ENCODE measurements at regions not wholly inside any gene's neighbourhood (a gene's known extent, or its start where the extent isn't known, plus 50 kb on each side); places are given as distances from the start of the nearest gene placed in this dataset.

- ATAC-seq, result no peak
- CTCF ChIA-PET, result no interaction called here
- Mint-ChIP-seq H3K9me3 (ENCODE audit: low read depth) (peaks cover 6% of the 10 kb centered on the region), H3K4me1 (no peaks in the 10 kb centered on the region), H3K36me3 (no peaks in the 10 kb centered on the region), H3K27ac (no peak overlapping the region), H3K27me3 (no peaks in the 10 kb centered on the region), H3K4me3 (no peak overlapping the region)
- DNase-seq, result no peak
Measured at GRCh38 chr3:182105875-182106274, 394.1 kb downstream of the SOX2 start.

- ATAC-seq (no peak), DNase-seq (no peak)
- Mint-ChIP-seq H3K4me1 (no peaks in the 10 kb centered on the region), H3K27ac (no peak overlapping the region), H3K27me3 (no peaks in the 10 kb centered on the region), H3K36me3 (no peaks in the 10 kb centered on the region), H3K4me3 (no peak overlapping the region), H3K9me3 (ENCODE audit: low read depth) (peaks cover 4% of the 10 kb centered on the region)
- CTCF ChIA-PET, result no interaction called here
Measured at GRCh38 chr3:182108371-182108770, 396.6 kb downstream of the SOX2 start.

- ATAC-seq (no peak), DNase-seq (no peak)
- Mint-ChIP-seq H3K27ac (no peak overlapping the region), H3K36me3 (no peaks in the 10 kb centered on the region), H3K27me3 (no peaks in the 10 kb centered on the region), H3K4me3 (no peak overlapping the region), H3K9me3 (ENCODE audit: low read depth) (peaks cover 4% of the 10 kb centered on the region), H3K4me1 (no peaks in the 10 kb centered on the region)
- CTCF ChIA-PET, result no interaction called here
Measured at GRCh38 chr3:182111967-182112366, 400.2 kb downstream of the SOX2 start.

DNA sequence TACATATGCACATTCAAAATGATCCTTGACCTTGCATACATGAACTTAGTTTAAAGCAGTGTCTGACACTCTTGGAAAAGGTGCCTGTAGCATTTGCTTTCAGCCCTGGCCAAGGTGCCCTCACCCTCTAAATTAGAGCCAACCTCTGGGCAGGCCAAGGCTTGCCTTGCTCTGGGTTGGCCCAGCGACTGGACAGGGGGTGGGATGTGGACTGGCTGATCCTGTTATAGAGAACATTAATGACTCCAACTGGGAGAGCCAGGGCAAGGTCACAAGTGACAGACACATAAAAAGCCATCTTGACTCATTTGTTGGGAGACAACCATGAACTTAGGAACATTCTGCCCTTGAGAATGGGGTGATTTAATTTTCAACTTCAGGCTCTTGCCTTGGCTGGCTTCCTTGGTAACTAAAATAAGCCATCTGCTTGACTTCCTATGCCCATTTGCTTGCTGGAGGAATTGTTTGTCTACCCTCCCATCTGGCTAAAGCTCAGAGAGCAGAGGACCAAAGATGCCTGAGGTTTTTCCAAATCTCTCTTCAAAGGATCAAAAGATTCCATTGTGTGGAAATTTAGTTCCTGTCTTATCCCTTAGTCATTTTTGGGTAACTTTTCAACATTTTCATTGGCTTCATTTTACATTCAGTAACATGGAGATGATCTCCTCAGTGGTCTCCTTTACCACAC is 403.7 kb downstream of the SOX2 start:
- no peak for DNase-seq
- H3K27ac Mint-ChIP-seq, result no peak overlapping the region
- CTCF ChIA-PET, result no interaction called here

DNA sequence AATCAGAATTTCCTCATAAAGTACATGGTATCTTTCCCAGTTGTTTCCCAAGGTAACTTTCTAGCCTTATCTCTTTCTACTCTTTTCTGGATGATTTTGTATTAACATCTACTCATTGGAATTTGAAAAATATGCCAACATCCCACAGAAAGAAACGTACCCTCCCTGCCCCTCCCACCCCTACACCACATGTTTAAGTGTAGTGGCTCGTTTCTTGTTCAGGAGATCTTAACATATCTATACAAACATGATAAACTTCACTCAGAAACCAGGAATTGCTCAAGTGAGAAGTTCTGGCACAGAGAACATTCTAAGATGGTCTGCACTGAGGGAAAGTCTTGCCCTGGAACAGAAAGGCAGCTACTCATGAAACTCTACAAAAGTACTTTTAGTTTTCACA is 404.7 kb downstream of the SOX2 start:
- no peaks in the 10 kb centered on the region for H3K27me3 Mint-ChIP-seq
- DNase-seq, result no peak
- ATAC-seq, result no peak
- H3K4me3 Mint-ChIP-seq, result no peak overlapping the region
- H3K27ac Mint-ChIP-seq, result no peak overlapping the region
- CTCF ChIA-PET, result no interaction called here
- no peaks in the 10 kb centered on the region for H3K4me1 Mint-ChIP-seq
- no peaks in the 10 kb centered on the region for H3K9me3 Mint-ChIP-seq (ENCODE audit: low read depth)
- no peaks in the 10 kb centered on the region for H3K36me3 Mint-ChIP-seq

More for the DNA sequence above, 403.7 kb downstream of the SOX2 start:
- H3K4me3 Mint-ChIP-seq, result no peak overlapping the region
- no peaks in the 10 kb centered on the region for H3K36me3 Mint-ChIP-seq
- H3K4me1 Mint-ChIP-seq, result no peaks in the 10 kb centered on the region
- no peaks in the 10 kb centered on the region for H3K27me3 Mint-ChIP-seq
- no peaks in the 10 kb centered on the region for H3K9me3 Mint-ChIP-seq (ENCODE audit: low read depth)
- no peak for ATAC-seq

- no peak overlapping the region for H3K27ac Mint-ChIP-seq
- H3K9me3 Mint-ChIP-seq (ENCODE audit: low read depth), result no peaks in the 10 kb centered on the region
- CTCF ChIA-PET, result no interaction called here
- no peaks in the 10 kb centered on the region for H3K27me3 Mint-ChIP-seq
- no peak overlapping the region for H3K4me3 Mint-ChIP-seq
- H3K36me3 Mint-ChIP-seq, result no peaks in the 10 kb centered on the region
- H3K4me1 Mint-ChIP-seq, result no peaks in the 10 kb centered on the region
- DNase-seq (no peak), ATAC-seq (no peak)
Measured at GRCh38 chr3:182117131-182117530, 405.4 kb downstream of the SOX2 start.

DNA sequence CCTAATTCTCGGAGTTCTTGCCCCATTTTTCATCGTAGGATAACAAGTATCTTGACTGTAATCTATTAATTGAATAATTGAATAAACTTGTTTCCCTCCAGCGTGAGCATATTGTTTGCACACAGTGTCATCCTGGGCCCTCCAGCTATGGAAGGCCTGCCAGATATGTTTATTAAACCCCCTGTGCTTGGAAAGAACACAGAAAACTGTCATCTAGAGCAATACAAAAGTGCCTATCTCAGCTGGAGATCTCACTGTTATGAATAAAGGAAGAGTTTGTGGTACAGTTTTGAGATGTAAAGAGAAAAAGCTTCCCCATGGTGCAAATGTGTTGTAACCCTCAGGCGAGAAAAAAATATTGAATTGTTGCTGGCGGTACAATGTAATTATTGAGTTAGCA is 405.9 kb downstream of the SOX2 start:
- ATAC-seq (no peak), DNase-seq (no peak)
- H3K4me1 Mint-ChIP-seq, result no peaks in the 10 kb centered on the region
- H3K27ac Mint-ChIP-seq, result no peak overlapping the region
- H3K9me3 Mint-ChIP-seq (ENCODE audit: low read depth), result no peaks in the 10 kb centered on the region
- no peaks in the 10 kb centered on the region for H3K27me3 Mint-ChIP-seq
- no peak overlapping the region for H3K4me3 Mint-ChIP-seq
- H3K36me3 Mint-ChIP-seq, result no peaks in the 10 kb centered on the region
- CTCF ChIA-PET, result no interaction called here

DNA sequence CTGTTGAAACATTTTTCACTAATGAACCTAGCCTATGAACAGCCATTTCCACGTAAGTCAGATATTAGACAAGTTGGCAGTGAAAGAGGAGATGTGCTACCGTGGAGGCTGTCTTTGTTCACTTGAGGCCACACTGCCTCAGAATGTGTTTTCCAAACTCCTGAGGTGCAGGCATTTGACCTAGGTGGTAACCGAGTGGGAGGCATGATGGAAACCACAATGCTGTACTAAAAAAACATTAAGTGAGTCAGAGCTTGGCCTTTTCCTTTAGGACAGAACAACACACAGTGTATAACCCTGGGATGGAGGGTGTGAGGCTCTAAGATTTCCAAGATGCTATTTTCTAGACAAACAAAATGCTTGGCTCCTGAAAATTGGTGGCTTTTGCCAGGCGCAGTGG is 406.3 kb downstream of the SOX2 start:
- no peak for DNase-seq
- no peak overlapping the region for H3K27ac Mint-ChIP-seq
- CTCF ChIA-PET, result no interaction called here
- no peaks in the 10 kb centered on the region for H3K27me3 Mint-ChIP-seq
- H3K4me3 Mint-ChIP-seq, result no peak overlapping the region
- H3K4me1 Mint-ChIP-seq, result no peaks in the 10 kb centered on the region
- no peaks in the 10 kb centered on the region for H3K9me3 Mint-ChIP-seq (ENCODE audit: low read depth)
- H3K36me3 Mint-ChIP-seq, result no peaks in the 10 kb centered on the region
- no peak for ATAC-seq

- no peak for DNase-seq
- CTCF ChIA-PET, result no interaction called here
- Mint-ChIP-seq H3K4me1 (no peaks in the 10 kb centered on the region), H3K4me3 (no peak overlapping the region), H3K9me3 (ENCODE audit: low read depth) (no peaks in the 10 kb centered on the region), H3K36me3 (no peaks in the 10 kb centered on the region), H3K27ac (no peak overlapping the region), H3K27me3 (no peaks in the 10 kb centered on the region)
- ATAC-seq, result no peak
Measured at GRCh38 chr3:182121401-182121800, 409.7 kb downstream of the SOX2 start.

GRCh38 chr3:182122779-182123178 is 411.1 kb downstream of the SOX2 start:
- Mint-ChIP-seq H3K36me3 (no peaks in the 10 kb centered on the region), H3K9me3 (ENCODE audit: low read depth) (no peaks in the 10 kb centered on the region), H3K27ac (no peak overlapping the region), H3K4me1 (no peaks in the 10 kb centered on the region), H3K4me3 (no peak overlapping the region), H3K27me3 (no peaks in the 10 kb centered on the region)
- DNase-seq (no peak), ATAC-seq (no peak)
- CTCF ChIA-PET, result no interaction called here

GRCh38 chr3:182124187-182124586 is 412.5 kb downstream of the SOX2 start:
- DNase-seq (no peak), ATAC-seq (no peak)
- H3K36me3 Mint-ChIP-seq, result no peaks in the 10 kb centered on the region
- H3K27ac Mint-ChIP-seq, result no peak overlapping the region
- CTCF ChIA-PET, result no interaction called here
- no peaks in the 10 kb centered on the region for H3K9me3 Mint-ChIP-seq (ENCODE audit: low read depth)
- H3K27me3 Mint-ChIP-seq, result no peaks in the 10 kb centered on the region
- no peaks in the 10 kb centered on the region for H3K4me1 Mint-ChIP-seq
- H3K4me3 Mint-ChIP-seq, result no peak overlapping the region

GRCh38 chr3:182124716-182125115 is 413.0 kb downstream of the SOX2 start:
- CTCF ChIA-PET, result no interaction called here
- H3K36me3 Mint-ChIP-seq, result no peaks in the 10 kb centered on the region
- no peaks in the 10 kb centered on the region for H3K4me1 Mint-ChIP-seq
- ATAC-seq (no peak), DNase-seq (no peak)
- no peak overlapping the region for H3K27ac Mint-ChIP-seq
- no peaks in the 10 kb centered on the region for H3K27me3 Mint-ChIP-seq
- H3K9me3 Mint-ChIP-seq (ENCODE audit: low read depth), result no peaks in the 10 kb centered on the region
- no peak overlapping the region for H3K4me3 Mint-ChIP-seq

DNA sequence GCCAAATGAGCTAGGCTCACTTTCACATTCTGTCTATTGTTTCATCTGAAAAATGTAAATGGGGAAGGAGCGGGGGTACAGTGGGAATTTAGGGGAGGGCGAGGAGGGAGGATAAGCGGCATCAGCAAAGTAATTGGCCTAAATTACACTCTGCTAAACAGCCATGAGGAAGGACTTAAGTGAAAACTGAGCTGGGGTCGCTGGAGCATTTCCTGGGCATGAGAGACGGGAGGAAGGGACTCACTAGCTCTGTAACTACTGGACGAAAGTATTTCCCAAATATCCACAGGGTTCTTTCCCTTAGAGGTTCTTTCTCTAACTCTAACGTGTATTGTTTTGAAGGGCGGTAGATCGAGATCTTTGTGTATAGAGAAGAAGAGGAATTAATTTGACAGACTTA is 418.0 kb downstream of the SOX2 start:
- no peaks in the 10 kb centered on the region for H3K4me1 Mint-ChIP-seq
- H3K27me3 Mint-ChIP-seq, result no peaks in the 10 kb centered on the region
- CTCF ChIA-PET, result no interaction called here
- no peak for DNase-seq
- no peak overlapping the region for H3K27ac Mint-ChIP-seq
- H3K36me3 Mint-ChIP-seq, result no peaks in the 10 kb centered on the region
- ATAC-seq, result no peak
- no peaks in the 10 kb centered on the region for H3K9me3 Mint-ChIP-seq (ENCODE audit: low read depth)
- no peak overlapping the region for H3K4me3 Mint-ChIP-seq

DNA sequence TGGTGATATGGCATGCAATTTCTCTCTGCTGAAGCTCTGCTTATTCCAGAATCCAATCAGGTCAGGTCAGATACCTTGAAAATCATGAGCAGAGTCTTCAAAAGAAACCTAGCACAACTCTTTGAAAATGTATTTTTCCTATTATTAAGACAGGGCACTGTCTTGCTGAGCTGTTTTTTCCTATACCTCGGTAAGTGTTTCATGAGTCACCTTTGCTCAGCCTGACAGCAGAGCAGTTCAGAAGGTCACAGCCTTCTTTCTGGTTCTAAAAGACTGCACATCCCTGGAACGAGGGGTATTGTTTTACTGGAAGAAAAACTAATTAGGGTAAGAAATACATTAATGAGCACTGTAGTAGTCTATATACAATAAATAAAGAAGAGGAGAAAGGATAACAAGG is 422.0 kb downstream of the SOX2 start:
- Mint-ChIP-seq H3K36me3 (no peaks in the 10 kb centered on the region), H3K4me3 (no peak overlapping the region), H3K27me3 (no peaks in the 10 kb centered on the region), H3K9me3 (ENCODE audit: low read depth) (no peaks in the 10 kb centered on the region), H3K27ac (no peak overlapping the region), H3K4me1 (no peaks in the 10 kb centered on the region)
- ATAC-seq (no peak), DNase-seq (no peak)
- CTCF ChIA-PET, result no interaction called here

DNA sequence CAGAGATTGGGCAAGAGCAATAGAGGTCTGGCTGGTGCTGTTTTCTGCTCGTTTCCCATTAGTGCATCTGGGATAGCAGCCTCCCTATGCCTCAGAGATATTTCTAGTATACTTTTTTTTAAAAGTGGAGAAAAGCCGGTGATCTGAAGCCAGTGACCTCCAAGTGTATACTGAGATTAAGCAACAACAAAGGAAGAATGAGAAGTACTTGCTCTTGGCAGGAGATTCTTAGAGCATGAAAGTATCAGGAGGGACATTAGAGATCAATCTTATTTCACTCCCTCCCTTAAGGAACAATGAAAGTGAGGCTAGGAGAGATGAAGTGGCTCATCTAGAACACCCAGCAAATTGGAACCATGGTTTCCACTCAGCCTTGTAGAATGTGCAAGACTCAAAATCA is 423.3 kb downstream of the SOX2 start:
- H3K9me3 Mint-ChIP-seq (ENCODE audit: low read depth), result no peaks in the 10 kb centered on the region
- H3K36me3 Mint-ChIP-seq, result no peaks in the 10 kb centered on the region
- H3K27me3 Mint-ChIP-seq, result no peaks in the 10 kb centered on the region
- no peak overlapping the region for H3K4me3 Mint-ChIP-seq
- H3K4me1 Mint-ChIP-seq, result no peaks in the 10 kb centered on the region
- ATAC-seq (no peak), DNase-seq (no peak)
- H3K27ac Mint-ChIP-seq, result no peak overlapping the region
- CTCF ChIA-PET, result no interaction called here
